WTC11 (cell line): ENCODE measurements at regions not wholly inside any gene's neighbourhood (a gene's known extent, or its start where the extent isn't known, plus 50 kb on each side); places are given as distances from the start of the nearest gene placed in this dataset.

Source experiments
- ATF3 ChIP-seq: sonication (generic); formaldehyde crosslinking; conservative IDR thresholded peaks from 2 replicates; pipeline ENCODE4 v1.8.1; 2022; ENCODE audit warnings: mild to moderate bottlenecking, missing genetic modification reagents
- E2F5 ChIP-seq: sonication (generic); formaldehyde crosslinking; IDR thresholded peaks from 2 replicates; pipeline ENCODE4 v1.8.1; 2022; ENCODE audit warnings: mild to moderate bottlenecking, moderate library complexity, missing genetic modification reagents
- FOXP4 ChIP-seq: sonication (generic); formaldehyde crosslinking; IDR thresholded peaks from 2 replicates; pipeline ENCODE4 v1.8.0; 2022; ENCODE audit warnings: mild to moderate bottlenecking, missing genetic modification reagents
- USF1 ChIP-seq: sonication (generic); formaldehyde crosslinking; IDR thresholded peaks from 2 replicates; pipeline ENCODE4 v1.8.0; 2022; ENCODE audit warnings: mild to moderate bottlenecking, missing genetic modification reagents
- ZBTB43 ChIP-seq: sonication (generic); formaldehyde crosslinking; IDR thresholded peaks from 2 replicates; pipeline ENCODE4 v1.8.1; 2023; ENCODE audit warnings: mild to moderate bottlenecking, missing genetic modification reagents
- TF ChIP-seq, protein P1 (sequence below): sonication (generic); formaldehyde crosslinking; IDR thresholded peaks from 2 replicates; pipeline ENCODE4 v1.8.0; 2022; ENCODE audit warnings: mild to moderate bottlenecking, missing genetic modification reagents
- TF ChIP-seq, protein P2 (sequence below): fragments of 200-600 bp; IDR thresholded peaks from 2 replicates; pipeline ENCODE4 v1.8.0; 2022; ENCODE audit warnings: antibody characterized with exemption
- TF ChIP-seq, protein P3 (sequence below): sonication (generic); formaldehyde crosslinking; IDR thresholded peaks from 2 replicates; pipeline ENCODE4 v1.8.0; 2022; ENCODE audit warnings: mild to moderate bottlenecking, missing genetic modification reagents
- TF ChIP-seq, protein P4 (sequence below): sonication (generic); formaldehyde crosslinking; IDR thresholded peaks from 2 replicates; pipeline ENCODE4 v1.8.1; 2022; ENCODE audit warnings: low read depth, mild to moderate bottlenecking, moderate library complexity, missing genetic modification reagents, borderline replicate concordance

DNA sequence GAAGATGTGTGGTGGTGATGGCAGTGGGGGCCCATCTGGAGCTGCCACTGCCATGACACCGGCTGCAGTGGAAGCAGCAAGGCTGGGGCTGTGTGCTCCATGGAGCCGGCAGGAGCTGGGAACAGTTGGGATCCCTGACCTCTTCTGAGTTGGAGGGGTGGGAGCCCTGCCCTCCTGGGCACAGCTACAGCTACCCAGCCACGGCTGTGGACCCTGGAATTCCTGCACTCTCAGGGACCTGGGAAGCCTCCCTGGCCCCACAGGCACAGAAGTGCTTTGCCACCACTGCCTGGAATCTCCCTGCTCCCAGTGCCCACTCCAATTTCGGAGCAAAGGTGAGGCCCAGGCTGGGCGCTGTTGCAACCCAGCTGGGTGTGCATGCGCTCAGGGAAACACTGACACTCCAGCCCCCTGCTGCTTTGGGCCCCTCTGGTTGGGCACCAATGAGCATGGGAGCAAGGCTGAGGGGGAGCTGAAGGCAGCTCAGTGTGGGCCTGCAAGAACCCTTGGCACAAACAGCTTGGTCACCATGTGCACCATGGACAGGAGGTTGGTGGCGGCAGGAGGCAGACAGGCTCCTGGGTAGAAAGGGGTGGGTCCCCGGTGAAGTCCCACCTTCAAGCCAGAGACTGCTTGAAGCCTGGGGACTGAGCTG, 817.6 kb downstream of the KCNT2 start:
- TF ChIP-seq, protein P1, sequence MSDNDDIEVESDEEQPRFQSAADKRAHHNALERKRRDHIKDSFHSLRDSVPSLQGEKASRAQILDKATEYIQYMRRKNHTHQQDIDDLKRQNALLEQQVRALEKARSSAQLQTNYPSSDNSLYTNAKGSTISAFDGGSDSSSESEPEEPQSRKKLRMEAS = no peak
- TF ChIP-seq, protein P2, sequence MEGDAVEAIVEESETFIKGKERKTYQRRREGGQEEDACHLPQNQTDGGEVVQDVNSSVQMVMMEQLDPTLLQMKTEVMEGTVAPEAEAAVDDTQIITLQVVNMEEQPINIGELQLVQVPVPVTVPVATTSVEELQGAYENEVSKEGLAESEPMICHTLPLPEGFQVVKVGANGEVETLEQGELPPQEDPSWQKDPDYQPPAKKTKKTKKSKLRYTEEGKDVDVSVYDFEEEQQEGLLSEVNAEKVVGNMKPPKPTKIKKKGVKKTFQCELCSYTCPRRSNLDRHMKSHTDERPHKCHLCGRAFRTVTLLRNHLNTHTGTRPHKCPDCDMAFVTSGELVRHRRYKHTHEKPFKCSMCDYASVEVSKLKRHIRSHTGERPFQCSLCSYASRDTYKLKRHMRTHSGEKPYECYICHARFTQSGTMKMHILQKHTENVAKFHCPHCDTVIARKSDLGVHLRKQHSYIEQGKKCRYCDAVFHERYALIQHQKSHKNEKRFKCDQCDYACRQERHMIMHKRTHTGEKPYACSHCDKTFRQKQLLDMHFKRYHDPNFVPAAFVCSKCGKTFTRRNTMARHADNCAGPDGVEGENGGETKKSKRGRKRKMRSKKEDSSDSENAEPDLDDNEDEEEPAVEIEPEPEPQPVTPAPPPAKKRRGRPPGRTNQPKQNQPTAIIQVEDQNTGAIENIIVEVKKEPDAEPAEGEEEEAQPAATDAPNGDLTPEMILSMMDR = no peak
- TF ChIP-seq ATF3 (CRISPR knock-in tag) (no peak), ZBTB43 (CRISPR knock-in tag) (no peak), USF1 (CRISPR knock-in tag) (no peak), E2F5 (CRISPR knock-in tag) (no peak), FOXP4 (CRISPR knock-in tag) (no peak)
- TF ChIP-seq, protein P3, sequence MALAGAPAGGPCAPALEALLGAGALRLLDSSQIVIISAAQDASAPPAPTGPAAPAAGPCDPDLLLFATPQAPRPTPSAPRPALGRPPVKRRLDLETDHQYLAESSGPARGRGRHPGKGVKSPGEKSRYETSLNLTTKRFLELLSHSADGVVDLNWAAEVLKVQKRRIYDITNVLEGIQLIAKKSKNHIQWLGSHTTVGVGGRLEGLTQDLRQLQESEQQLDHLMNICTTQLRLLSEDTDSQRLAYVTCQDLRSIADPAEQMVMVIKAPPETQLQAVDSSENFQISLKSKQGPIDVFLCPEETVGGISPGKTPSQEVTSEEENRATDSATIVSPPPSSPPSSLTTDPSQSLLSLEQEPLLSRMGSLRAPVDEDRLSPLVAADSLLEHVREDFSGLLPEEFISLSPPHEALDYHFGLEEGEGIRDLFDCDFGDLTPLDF (CRISPR knock-in tag) = no peak
- TF ChIP-seq, protein P4, sequence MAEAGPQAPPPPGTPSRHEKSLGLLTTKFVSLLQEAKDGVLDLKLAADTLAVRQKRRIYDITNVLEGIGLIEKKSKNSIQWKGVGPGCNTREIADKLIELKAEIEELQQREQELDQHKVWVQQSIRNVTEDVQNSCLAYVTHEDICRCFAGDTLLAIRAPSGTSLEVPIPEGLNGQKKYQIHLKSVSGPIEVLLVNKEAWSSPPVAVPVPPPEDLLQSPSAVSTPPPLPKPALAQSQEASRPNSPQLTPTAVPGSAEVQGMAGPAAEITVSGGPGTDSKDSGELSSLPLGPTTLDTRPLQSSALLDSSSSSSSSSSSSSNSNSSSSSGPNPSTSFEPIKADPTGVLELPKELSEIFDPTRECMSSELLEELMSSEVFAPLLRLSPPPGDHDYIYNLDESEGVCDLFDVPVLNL (CRISPR knock-in tag) = no peak
